Left ventricle myocardium inferior (tissue), 1 donor: ENCODE measurements at regions not wholly inside any gene's neighbourhood (a gene's known extent, or its start where the extent isn't known, plus 50 kb on each side); places are given as distances from the start of the nearest gene placed in this dataset.
"Not testable (repeated sequence)": the region's sequence is repeated elsewhere in the genome, so short reads cannot be mapped to it uniquely, and the experiment has no call there.

ENCODE experiments used
- DNase-seq: peaks from one replicate; pipeline ENCODE4 v3.0.0-alpha.2; 2020
- H3K27ac ChIP-seq: fragments of 200-600 bp; replicated peaks from 2 replicates; pipeline ENCODE4 v1.8.0; 2021
- H3K27me3 ChIP-seq: fragments of 200-600 bp; 2 replicates; pipeline ENCODE4 v1.8.0; 2021; ENCODE audit warnings: low read depth
- H3K36me3 ChIP-seq: fragments of 200-600 bp; 2 replicates; pipeline ENCODE4 v1.8.0; 2021
- H3K4me1 ChIP-seq: fragments of 200-600 bp; 2 replicates; pipeline ENCODE4 v1.8.0; 2021
- H3K4me3 ChIP-seq: fragments of 200-600 bp; 2 replicates; pipeline ENCODE4 v1.8.0; 2021; ENCODE audit warnings: mild to moderate bottlenecking, moderate library complexity
- H3K9me3 ChIP-seq: fragments of 200-600 bp; replicated peaks from 2 replicates; pipeline ENCODE4 v1.8.0; 2021
- intact Hi-C: fragments of 100-400 bp; cut with micrococcal nuclease; formaldehyde crosslinking; loops from one replicate; pipeline ENCODE4 v1.11.0; 2022
- TF ChIP-seq, protein P1 (sequence below): fragments of 200-600 bp; IDR thresholded peaks from 2 replicates; pipeline ENCODE4 v1.8.0; 2021; ENCODE audit warnings: antibody characterized with exemption, mild to moderate bottlenecking, borderline replicate concordance
- donor health status: DM: no; HTN: yes; CAD: no; lungs with severe emphysema.

DNA sequence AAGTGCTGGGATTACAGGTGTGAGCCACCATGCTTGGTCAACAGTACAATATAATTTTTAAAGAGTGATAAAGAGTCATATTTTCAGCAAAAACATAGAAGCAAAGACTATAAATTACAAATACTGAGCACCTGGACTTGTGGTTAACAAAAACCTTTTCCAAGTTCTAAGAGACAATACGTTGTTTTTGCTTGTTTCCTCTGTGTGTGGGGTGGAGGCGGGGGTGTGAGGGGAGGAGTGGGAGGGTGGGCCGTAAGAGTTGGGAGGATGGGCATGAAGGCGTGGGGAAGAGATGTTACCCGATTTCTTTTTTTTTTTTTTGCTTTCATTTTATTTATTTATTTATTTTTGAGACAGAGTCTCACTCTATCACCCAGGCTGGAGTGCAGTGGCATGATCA is 78.0 kb upstream of the WIPF1 start:
- peaks cover 35% of the 10 kb centered on the region for H3K36me3 ChIP-seq
- intact Hi-C loops = no loop called here
- no peak overlapping the region for H3K4me3 ChIP-seq
- H3K27me3 ChIP-seq = no peaks in the 10 kb centered on the region
- peaks cover 12% of the 10 kb centered on the region for H3K9me3 ChIP-seq
- peaks cover 31% of the 10 kb centered on the region for H3K4me1 ChIP-seq
- H3K27ac ChIP-seq = no peak overlapping the region
- no peak for DNase-seq
- TF ChIP-seq, protein P1, sequence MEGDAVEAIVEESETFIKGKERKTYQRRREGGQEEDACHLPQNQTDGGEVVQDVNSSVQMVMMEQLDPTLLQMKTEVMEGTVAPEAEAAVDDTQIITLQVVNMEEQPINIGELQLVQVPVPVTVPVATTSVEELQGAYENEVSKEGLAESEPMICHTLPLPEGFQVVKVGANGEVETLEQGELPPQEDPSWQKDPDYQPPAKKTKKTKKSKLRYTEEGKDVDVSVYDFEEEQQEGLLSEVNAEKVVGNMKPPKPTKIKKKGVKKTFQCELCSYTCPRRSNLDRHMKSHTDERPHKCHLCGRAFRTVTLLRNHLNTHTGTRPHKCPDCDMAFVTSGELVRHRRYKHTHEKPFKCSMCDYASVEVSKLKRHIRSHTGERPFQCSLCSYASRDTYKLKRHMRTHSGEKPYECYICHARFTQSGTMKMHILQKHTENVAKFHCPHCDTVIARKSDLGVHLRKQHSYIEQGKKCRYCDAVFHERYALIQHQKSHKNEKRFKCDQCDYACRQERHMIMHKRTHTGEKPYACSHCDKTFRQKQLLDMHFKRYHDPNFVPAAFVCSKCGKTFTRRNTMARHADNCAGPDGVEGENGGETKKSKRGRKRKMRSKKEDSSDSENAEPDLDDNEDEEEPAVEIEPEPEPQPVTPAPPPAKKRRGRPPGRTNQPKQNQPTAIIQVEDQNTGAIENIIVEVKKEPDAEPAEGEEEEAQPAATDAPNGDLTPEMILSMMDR = no peak

DNA sequence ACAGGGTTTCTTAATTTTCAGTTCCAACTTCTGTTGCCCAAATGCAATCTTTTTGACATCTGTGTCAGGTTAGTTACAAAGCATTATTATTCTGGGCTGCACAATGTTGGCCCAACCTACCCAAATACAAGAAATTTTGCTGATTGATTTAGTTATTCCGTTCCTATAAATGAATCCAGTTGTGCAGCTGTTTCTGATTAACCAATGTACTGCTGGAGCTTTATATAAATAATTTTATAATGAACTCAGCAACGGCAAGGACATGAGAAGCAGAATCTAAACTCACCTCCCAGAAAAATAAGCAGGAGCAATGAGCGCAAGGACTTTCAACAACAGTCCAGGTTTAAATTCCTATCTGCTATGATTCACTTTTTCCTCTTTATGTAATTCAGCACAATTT is 76.3 kb upstream of the WIPF1 start:
- H3K4me1 ChIP-seq = peaks cover 25% of the 10 kb centered on the region
- TF ChIP-seq, protein P1 = no peak
- intact Hi-C loops = no loop called here
- peaks cover 35% of the 10 kb centered on the region for H3K36me3 ChIP-seq
- no peak for DNase-seq
- peaks cover 12% of the 10 kb centered on the region for H3K9me3 ChIP-seq
- no peaks in the 10 kb centered on the region for H3K27me3 ChIP-seq
- no peak overlapping the region for H3K4me3 ChIP-seq
- no peak overlapping the region for H3K27ac ChIP-seq

DNA sequence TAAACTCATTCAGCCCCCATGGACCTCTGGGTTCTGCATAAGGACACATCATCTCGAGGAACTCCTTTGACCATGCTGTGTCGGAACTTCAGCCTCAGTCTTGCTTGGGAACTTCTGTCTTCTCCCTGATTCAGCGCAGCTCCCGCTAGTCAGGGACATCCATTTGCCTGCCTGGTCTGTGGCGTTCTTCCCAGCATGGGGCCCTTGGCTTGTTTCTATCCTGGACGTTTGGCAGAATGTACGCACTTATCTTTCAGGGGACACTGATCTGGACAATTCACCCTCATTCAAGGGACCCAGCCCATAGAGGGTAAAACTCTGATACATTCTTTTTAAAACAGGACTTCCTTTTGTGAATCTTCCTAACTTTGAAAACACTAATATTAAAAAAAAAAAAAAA is 75.8 kb upstream of the WIPF1 start:
- Histone ChIP-seq H3K4me1 (peaks cover 25% of the 10 kb centered on the region), H3K9me3 (peaks cover 12% of the 10 kb centered on the region), H3K27me3 (no peaks in the 10 kb centered on the region), H3K27ac (no peak overlapping the region), H3K36me3 (peaks cover 35% of the 10 kb centered on the region), H3K4me3 (no peak overlapping the region)
- TF ChIP-seq, protein P1 = no peak
- intact Hi-C loops = no loop called here
- DNase-seq = no peak

DNA sequence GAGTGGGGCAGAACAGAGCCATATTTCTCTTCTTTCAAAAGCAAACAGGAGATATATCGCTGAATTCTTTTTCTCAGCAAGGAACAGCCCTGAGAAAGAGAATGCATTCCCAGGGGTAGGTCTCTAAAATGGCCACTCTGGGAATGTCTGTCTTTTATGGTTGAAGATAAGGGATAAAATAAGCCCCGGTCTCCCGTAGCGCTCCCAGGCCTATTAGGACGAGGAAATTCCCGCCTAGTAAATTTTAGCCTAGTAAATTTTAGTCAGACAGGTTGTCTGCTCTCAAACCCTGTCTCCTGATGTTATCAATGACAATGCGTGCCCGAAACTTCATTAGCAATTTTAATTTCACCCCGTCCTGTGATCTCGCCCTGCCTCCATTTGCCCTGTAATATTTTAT is 73.9 kb upstream of the WIPF1 start:
- DNase-seq, H3K27me3 ChIP-seq, H3K4me3 ChIP-seq, H3K27ac ChIP-seq, intact Hi-C loops: not testable (repeated sequence)
- Histone ChIP-seq H3K36me3 (peaks cover 35% of the 10 kb centered on the region), H3K4me1 (peaks cover 36% of the 10 kb centered on the region), H3K9me3 (peaks cover 12% of the 10 kb centered on the region)

DNA sequence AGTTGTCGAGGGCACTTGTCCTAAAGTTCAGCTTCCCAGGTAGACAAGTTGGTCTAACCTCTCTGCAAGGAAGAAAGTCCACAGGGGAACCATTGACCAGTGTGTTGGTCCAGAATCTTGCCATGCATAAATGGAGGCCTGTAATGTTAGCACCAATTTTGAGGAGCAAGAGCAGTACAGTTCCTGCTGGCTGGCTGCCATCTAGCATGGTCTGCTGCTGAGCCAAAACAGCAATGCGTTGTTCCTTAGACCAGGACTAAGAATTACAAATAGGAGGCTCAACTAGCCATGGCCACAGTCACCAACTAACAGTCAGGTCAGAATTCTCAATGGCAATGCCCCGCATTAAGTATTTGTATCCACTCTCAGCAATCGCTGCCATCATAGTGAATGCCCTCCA is 72.8 kb upstream of the WIPF1 start:
- Histone ChIP-seq H3K27ac (no peak overlapping the region), H3K36me3 (peaks cover 24% of the 10 kb centered on the region), H3K27me3 (no peaks in the 10 kb centered on the region), H3K9me3 (peaks cover 12% of the 10 kb centered on the region), H3K4me1 (peaks cover 44% of the 10 kb centered on the region), H3K4me3 (no peak overlapping the region)
- intact Hi-C loops = no loop called here
- TF ChIP-seq, protein P1 = no peak
- peak; percentile 29 for DNase-seq

DNA sequence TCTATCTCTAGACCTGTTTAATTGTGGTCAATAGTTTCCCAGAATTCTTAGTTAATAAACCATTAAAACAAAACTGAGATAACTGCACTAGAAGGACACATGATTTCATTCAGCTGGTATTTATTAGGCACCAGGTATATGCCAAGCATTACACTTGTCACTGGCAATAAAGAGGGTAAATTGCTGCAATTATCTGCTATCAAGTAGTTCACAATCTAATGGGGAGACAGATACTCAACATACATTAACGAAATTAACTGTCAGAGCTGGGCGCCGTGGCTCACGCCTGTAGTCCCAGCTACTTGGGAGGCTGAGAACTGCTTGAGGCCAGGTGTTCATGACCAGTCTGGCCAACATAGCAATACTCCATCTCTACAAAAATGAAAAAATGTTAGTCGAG is 71.7 kb upstream of the WIPF1 start:
- no peak for DNase-seq
- no peak overlapping the region for H3K27ac ChIP-seq
- intact Hi-C loops = no loop called here
- H3K9me3 ChIP-seq = peaks cover 12% of the 10 kb centered on the region
- peaks cover 22% of the 10 kb centered on the region for H3K36me3 ChIP-seq
- TF ChIP-seq, protein P1 = no peak
- no peaks in the 10 kb centered on the region for H3K27me3 ChIP-seq
- no peak overlapping the region for H3K4me3 ChIP-seq
- H3K4me1 ChIP-seq = peaks cover 50% of the 10 kb centered on the region
